Gastrocnemius medialis (tissue), 4 donors: ENCODE measurements at regions not wholly inside any gene's neighbourhood (a gene's known extent, or its start where the extent isn't known, plus 50 kb on each side); places are given as distances from the start of the nearest gene placed in this dataset.

Experiments
- ATAC-seq, 2 donors: fragments of 150-250 bp; one replicate each; pipeline ENCODE4 v1.9.1; 2016
- DNase-seq, 2 donors: peaks; one replicate each; pipeline ENCODE4 v3.0.0-alpha.2; 2019
- H3K27ac ChIP-seq, 4 donors: fragments of 200-600 bp; sonication (generic); 1 replicate in 1 of 4; 2 replicates in 3 of 4; pipeline ENCODE4 v1.5.1; 2016 to 2018; ENCODE audit warnings: mild to moderate bottlenecking in 2 of 4, moderate library complexity in 1 of 4
- H3K27me3 ChIP-seq, 3 donors: fragments of 200-600 bp; sonication (generic) in 2 of 3; 1 replicate in 1 of 3; 2 replicates in 2 of 3; pipeline versions ENCODE4 v1.5.1 to v1.6.0; 2016 to 2019; ENCODE audit warnings: mild to moderate bottlenecking in 1 of 3, moderate library complexity in 1 of 3
- H3K36me3 ChIP-seq, 2 donors: fragments of 200-600 bp; sonication (generic) in 1 of 2; one replicate each; pipeline ENCODE4 v1.5.1; 2017 to 2018
- H3K4me1 ChIP-seq, 2 donors: fragments of 200-600 bp; sonication (generic) in 1 of 2; one replicate each; pipeline ENCODE4 v1.5.1; 2016 to 2017; ENCODE audit warnings: mild to moderate bottlenecking in 2 of 2
- H3K4me3 ChIP-seq, 4 donors: fragments of 200-600 bp; sonication (generic) in 3 of 4; 1 replicate in 1 of 4; 2 replicates in 3 of 4; pipeline ENCODE4 v1.5.1; 2016 to 2019; ENCODE audit warnings: mild to moderate bottlenecking in 2 of 4
- H3K9me3 ChIP-seq, 3 donors: fragments of 200-600 bp; sonication (generic) in 2 of 3; 1 replicate in 1 of 3; 2 replicates in 2 of 3; pipeline ENCODE4 v1.5.1; 2016 to 2019
- CTCF ChIP-seq, 5 experiments: fragments of 450-650 bp in 3 of 5; fragments of 200-600 bp in 2 of 5; sonication (generic) in 2 of 5; IDR thresholded peaks in 4 of 5; conservative IDR thresholded peaks in 1 of 5; 1 replicate in 4 of 5; 2 replicates in 1 of 5; pipeline ENCODE4 v1.5.1; 2016 to 2019; ENCODE audit warnings: antibody characterized with exemption in 5 of 5, mild to moderate bottlenecking in 3 of 5, moderate library complexity in 3 of 5
- POLR2A ChIP-seq, 2 donors: fragments of 450-650 bp; IDR thresholded peaks; one replicate each; pipeline ENCODE4 v1.6.1; 2017; ENCODE audit warnings: antibody characterized with exemption in 2 of 2, mild to moderate bottlenecking in 2 of 2, moderate library complexity in 2 of 2
- in situ Hi-C, 4 donors: fragments of 200-750 bp; cut with MboI; loops; one replicate each; pipeline versions ENCODE4 v1.15.0 to v1.8.0; 2017; ENCODE audit warnings: low sequenced_read_pairs in 4 of 4
- intact Hi-C: fragments of 100-400 bp; cut with DNase I; formaldehyde crosslinking; loops from one replicate; pipeline ENCODE4 v1.15.1; 2023; ENCODE audit warnings: low total_unique reads

GRCh38 chr2:105460048-105460732, 61.3 kb upstream of the FHL2 start:
- Histone ChIP-seq H3K27ac (no peak overlapping the region), H3K27me3 (no peaks in the 10 kb centered on the region), H3K4me3 (no peak overlapping the region), H3K9me3 (no peaks in the 10 kb centered on the region), H3K36me3 (no peaks in the 10 kb centered on the region), H3K4me1 (peaks cover 8 to 11% of the 10 kb centered on the region in 2 donors)
- ATAC-seq (no peak), DNase-seq (no peak)
- intact Hi-C loops (no loop called here), in situ Hi-C loops (no loop called here)
- TF ChIP-seq CTCF (IDR thresholded peaks at IDR 0.05 in 4 of 5, conservative IDR thresholded peaks at IDR 0.05 in 1 of 5) (no peak), POLR2A (IDR thresholded peaks at IDR 0.05) (no peak)

- ATAC-seq = no peak
- intact Hi-C loops (loop anchor here (5.0 to 10.0 kb wide), 2 partner anchors 57 to 86 kb away; no protein-coding TSS in a partner anchor), in situ Hi-C loops (no loop called here)
- no peak overlapping the region for H3K4me3 ChIP-seq
- DNase-seq = no peak
- no peak overlapping the region for H3K27ac ChIP-seq
- peaks cover 8 to 13% of the 10 kb centered on the region in 2 donors for H3K4me1 ChIP-seq
- H3K36me3 ChIP-seq = no peaks in the 10 kb centered on the region
- TF ChIP-seq POLR2A (IDR thresholded peaks at IDR 0.05) (no peak), CTCF (IDR thresholded peaks at IDR 0.05 in 4 of 5, conservative IDR thresholded peaks at IDR 0.05 in 1 of 5) (no peak)
- no peaks in the 10 kb centered on the region for H3K27me3 ChIP-seq
- H3K9me3 ChIP-seq = no peaks in the 10 kb centered on the region
Observed at GRCh38 chr2:105458076-105458475, 59.2 kb upstream of the FHL2 start.

GRCh38 chr2:105455488-105456003, 56.7 kb upstream of the FHL2 start:
- Histone ChIP-seq H3K9me3 (no peaks in the 10 kb centered on the region), H3K27ac (peak overlapping the region in 3 of 4 donors; percentile 6 to 32 (median 21)), H3K4me3 (no peak overlapping the region), H3K27me3 (no peaks in the 10 kb centered on the region), H3K4me1 (peaks cover 8 to 13% of the 10 kb centered on the region in 2 donors), H3K36me3 (no peaks in the 10 kb centered on the region)
- in situ Hi-C loops (no loop called here), intact Hi-C loops (loop anchor here (5.0 to 10.0 kb wide), 2 partner anchors 59 to 83 kb away; no protein-coding TSS in a partner anchor)
- ATAC-seq (peak; percentile 98), DNase-seq (peak; percentile 78 to 84)
- no peak for TF ChIP-seq CTCF (IDR thresholded peaks at IDR 0.05 in 4 of 5, conservative IDR thresholded peaks at IDR 0.05 in 1 of 5)
- no peak for TF ChIP-seq POLR2A (IDR thresholded peaks at IDR 0.05)

- peak in 1 of 2 donors; percentile 3 for ATAC-seq
- in situ Hi-C loops = no loop called here
- H3K27me3 ChIP-seq = no peaks in the 10 kb centered on the region
- intact Hi-C loops = loop anchor here (5.0 to 10.0 kb wide), 2 partner anchors 60 to 83 kb away; no protein-coding TSS in a partner anchor
- H3K9me3 ChIP-seq = no peaks in the 10 kb centered on the region
- peak overlapping the region in 3 of 4 donors; percentile 6 to 32 (median 21) for H3K27ac ChIP-seq
- TF ChIP-seq POLR2A (IDR thresholded peaks at IDR 0.05) (no peak), CTCF (IDR thresholded peaks at IDR 0.05 in 4 of 5, conservative IDR thresholded peaks at IDR 0.05 in 1 of 5) (no peak)
- peaks cover 8 to 13% of the 10 kb centered on the region in 2 donors for H3K4me1 ChIP-seq
- no peaks in the 10 kb centered on the region for H3K36me3 ChIP-seq
- H3K4me3 ChIP-seq = no peak overlapping the region
- peak in 1 of 2 donors; percentile 21 for DNase-seq
Observed at GRCh38 chr2:105454801-105455485, 56.1 kb upstream of the FHL2 start.
